Endothelial cell of umbilical vein (primary cell): ENCODE measurements at regions not wholly inside any gene's neighbourhood (a gene's known extent, or its start where the extent isn't known, plus 50 kb on each side); places are given as distances from the start of the nearest gene placed in this dataset.

Source experiments
- BruUV-seq: library from RNA; stranded (reverse); fragments of 400-500 nt; replicated peaks from 2 replicates; lab custom pipeline; 2021; lab: Mats Ljungman, UMichigan
- CTCF ChIA-PET: fragments of 300-600, 350-600 bp; sonication (Branson Sonifier 250); formaldehyde crosslinking; loops from one replicate; lab custom pipeline; 2021; ENCODE audit warnings: antibody characterized with exemption, inconsistent platforms; lab: Charles Lee
- POLR2A ChIA-PET: fragments of 300-600, 350-600 bp; sonication (Branson Sonifier 250); formaldehyde crosslinking; loops from one replicate; lab custom pipeline; 2021; ENCODE audit warnings: antibody characterized with exemption, inconsistent platforms; lab: Charles Lee
- DNase-seq: peaks from one replicate; pipeline ENCODE4 v3.0.0-alpha.2; 2011; ENCODE audit warnings: low read depth, low spot score
- FAIRE-seq: peaks from 2 replicates; lab custom pipeline; 2011; peaks lifted over from hg19 to GRCh38; lab: Jason Lieb, UNC
- H2AFZ ChIP-seq: 2 replicates; pipeline ENCODE4 v1.6.0; 2012; ENCODE audit warnings: low read depth, low read length, control low read depth, inconsistent platforms
- H3K27ac ChIP-seq: 2 replicates; pipeline ENCODE4 v1.5.1; 2011; ENCODE audit warnings: low read depth, mild to moderate bottlenecking, control low read depth, low read length, moderate library complexity; ENCODE audit not compliant: insufficient read depth
- H3K27me3 ChIP-seq, 2 experiments: 2 replicates each; pipeline versions ENCODE4 v1.6.0 to v1.6.1; 2011; ENCODE audit warnings: low read length in 2 of 2, mixed read lengths in 1 of 2; ENCODE audit not compliant: control insufficient read depth in 2 of 2, insufficient read depth in 2 of 2
- H3K36me3 ChIP-seq, 2 experiments: 2 replicates in 1 of 2; 3 replicates in 1 of 2; pipeline ENCODE4 v1.5.1; 2011; ENCODE audit warnings: low read length in 2 of 2, mild to moderate bottlenecking in 1 of 2, moderate library complexity in 1 of 2; ENCODE audit not compliant: control insufficient read depth in 2 of 2, insufficient read depth in 2 of 2; ENCODE audit errors: extremely low read depth in 1 of 2
- H3K4me1 ChIP-seq: 3 replicates; pipeline ENCODE4 v1.5.1; 2011; ENCODE audit warnings: mild to moderate bottlenecking, low read length; ENCODE audit not compliant: control insufficient read depth, insufficient read depth; ENCODE audit errors: extremely low read depth
- H3K4me2 ChIP-seq: 2 replicates; pipeline ENCODE4 v1.6.1; 2011; ENCODE audit warnings: low read length, control low read depth, mixed read lengths; ENCODE audit not compliant: insufficient read depth
- H3K4me3 ChIP-seq, 3 experiments: fragments of 200-600 bp in 1 of 3; sonication (generic), shearing (Covaris generic) in 1 of 3; replicated peaks in 1 of 3; 2 replicates each; pipeline ENCODE4 v1.5.1; 2011 to 2016; ENCODE audit warnings: control low read depth in 3 of 3, low read length in 3 of 3, mild to moderate bottlenecking in 2 of 3, inconsistent platforms in 1 of 3, low read depth in 1 of 3, moderate library complexity in 1 of 3; ENCODE audit not compliant: insufficient read depth in 1 of 3
- H3K79me2 ChIP-seq: 2 replicates; pipeline ENCODE4 v1.6.0; 2012; ENCODE audit warnings: low read length, inconsistent platforms; ENCODE audit not compliant: control insufficient read depth, insufficient read depth
- H3K9ac ChIP-seq: replicated peaks from 2 replicates; pipeline ENCODE3; 2011; ENCODE audit warnings: low read length, control low read depth; ENCODE audit not compliant: insufficient read depth; ENCODE audit errors: extremely low read depth
- H3K9me1 ChIP-seq: replicated peaks from 3 replicates; pipeline ENCODE4 v1.6.0; 2011; ENCODE audit warnings: mild to moderate bottlenecking, low read length; ENCODE audit not compliant: control insufficient read depth, insufficient read depth; ENCODE audit errors: extremely low read depth
- H3K9me3 ChIP-seq: replicated peaks from 2 replicates; pipeline ENCODE4 v1.5.1; 2012; ENCODE audit warnings: low read length, inconsistent platforms; ENCODE audit not compliant: control insufficient read depth, insufficient read depth
- H4K20me1 ChIP-seq: replicated peaks from 2 replicates; pipeline ENCODE3; 2011; ENCODE audit warnings: mild to moderate bottlenecking, low read length; ENCODE audit not compliant: control insufficient read depth, insufficient read depth; ENCODE audit errors: extremely low read depth
- CTCF ChIP-seq, 2 donors: IDR thresholded peaks; 1 replicate in 1 of 2; 2 replicates in 1 of 2; pipeline ENCODE4 v1.5.1; 2011; ENCODE audit warnings: low read length in 2 of 2, mild to moderate bottlenecking in 2 of 2, moderate library complexity in 2 of 2, control low read depth in 1 of 2, inconsistent platforms in 1 of 2, low read depth in 1 of 2; ENCODE audit not compliant: insufficient read depth in 1 of 2; ENCODE audit errors: extremely low read depth in 1 of 2
- EZH2 ChIP-seq: IDR thresholded peaks from 2 replicates; pipeline ENCODE4 v1.6.1; 2012; ENCODE audit warnings: borderline replicate concordance, low read depth, mild to moderate bottlenecking, moderate library complexity, low read length, inconsistent platforms; ENCODE audit not compliant: severe bottlenecking
- FOS ChIP-seq: IDR thresholded peaks from 2 replicates; pipeline ENCODE4 v1.6.1; 2011; ENCODE audit warnings: mild to moderate bottlenecking, low read length, moderate library complexity, borderline replicate concordance; ENCODE audit not compliant: insufficient read depth
- GATA2 ChIP-seq: IDR thresholded peaks from 2 replicates; pipeline ENCODE4 v1.7.0; 2011; ENCODE audit warnings: low read depth, mild to moderate bottlenecking, moderate library complexity, mixed read lengths, low read length; ENCODE audit not compliant: insufficient read length, insufficient read depth
- JUN ChIP-seq: IDR thresholded peaks from 2 replicates; pipeline ENCODE4 v1.6.1; 2011; ENCODE audit warnings: borderline replicate concordance, low read depth; ENCODE audit not compliant: insufficient read length, insufficient read depth
- MAX ChIP-seq: IDR thresholded peaks from 2 replicates; pipeline ENCODE4 v1.6.1; 2011; ENCODE audit not compliant: insufficient read depth, insufficient read length
- MYC ChIP-seq: IDR thresholded peaks from one replicate; pipeline ENCODE4 v1.6.1; 2011; ENCODE audit warnings: mild to moderate bottlenecking, low read depth, low read length
- POLR2A ChIP-seq: IDR thresholded peaks from 2 replicates; pipeline ENCODE4 v1.6.1; 2012; ENCODE audit warnings: low read depth, mild to moderate bottlenecking, control low read depth, low read length
- POLR2AphosphoS5 ChIP-seq: IDR thresholded peaks from 2 replicates; pipeline ENCODE4 v1.6.1; 2012; ENCODE audit warnings: low read depth, mild to moderate bottlenecking, control low read depth, low read length, moderate library complexity; ENCODE audit not compliant: insufficient read depth
- dilution Hi-C: fragments of 300-500 bp; cut with MboI; formaldehyde crosslinking; loops from one replicate; pipeline ENCODE4 v1.15.0; 2019; ENCODE audit warnings: low sequenced_read_pairs; ENCODE audit not compliant: extremely low pct_ligation_motif_present
- intact Hi-C: fragments of 100-400 bp; cut with micrococcal nuclease; formaldehyde crosslinking; loops from one replicate; pipeline ENCODE4 v1.10.0; 2022

DNA sequence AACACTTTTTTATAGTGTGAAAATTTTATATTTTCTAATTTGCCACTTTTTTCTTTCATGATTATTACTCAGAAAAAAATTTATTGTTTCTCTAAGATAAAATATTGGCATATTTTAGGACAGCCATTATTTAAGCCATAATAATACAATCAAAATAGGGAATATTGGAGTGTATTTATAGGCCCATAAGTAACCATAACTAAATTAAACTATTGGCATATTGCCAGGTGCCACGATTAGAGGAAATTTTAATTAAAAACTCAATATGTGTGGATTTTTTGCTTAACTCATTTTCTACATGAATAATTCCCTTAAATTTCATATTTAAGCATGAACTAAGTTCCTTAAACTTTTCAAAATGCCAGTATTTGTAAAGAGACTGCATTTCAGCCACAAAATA is 587.8 kb downstream of the IPMK start:
- intact Hi-C loops (no loop called here), dilution Hi-C loops (no loop called here)
- CTCF ChIA-PET, result no interaction called here
- Histone ChIP-seq H2AFZ (no peak overlapping the region), H4K20me1 (no peaks in the 10 kb centered on the region), H3K36me3 (no peaks in the 10 kb centered on the region), H3K4me1 (no peaks in the 10 kb centered on the region), H3K9me1 (no peaks in the 10 kb centered on the region), H3K79me2 (no peaks in the 10 kb centered on the region), H3K9me3 (no peaks in the 10 kb centered on the region), H3K4me3 (no peak overlapping the region), H3K4me2 (no peak overlapping the region), H3K27me3 (no peaks in the 10 kb centered on the region), H3K9ac (no peak overlapping the region), H3K27ac (no peak overlapping the region)
- POLR2A ChIA-PET, result no interaction called here
- BruUV-seq, result no TSS peak
- DNase-seq, result no peak
- no peak for FAIRE-seq
- TF ChIP-seq GATA2 (no peak), EZH2 (no peak), POLR2AphosphoS5 (no peak), FOS (no peak), CTCF (IDR thresholded peaks at IDR 0.05; ENCODE audit: extremely low read depth in 1 of 2, insufficient read depth in 1 of 2, low read depth in 1 of 2, low read length in 2 of 2) (no peak), MYC (no peak), JUN (no peak), POLR2A (no peak), MAX (no peak)
